NCI-H2107 treated with DMSO at 0.1 percent for 48 hours (cell line): ENCODE measurements at regions not wholly inside any gene's neighbourhood (a gene's known extent, or its start where the extent isn't known, plus 50 kb on each side); places are given as distances from the start of the nearest gene placed in this dataset.
A peak's percentile ranks its signal among the peaks of the same experiment; 100 is the strongest.
"Not testable (repeated sequence)": the region's sequence is repeated elsewhere in the genome, so short reads cannot be mapped to it uniquely, and the experiment has no call there.

Experiments used
- DNase-seq: peaks from one replicate; lab custom pipeline; 2025; ENCODE audit not compliant: unreplicated experiment; lab: John Stamatoyannopoulos, UW

DNA sequence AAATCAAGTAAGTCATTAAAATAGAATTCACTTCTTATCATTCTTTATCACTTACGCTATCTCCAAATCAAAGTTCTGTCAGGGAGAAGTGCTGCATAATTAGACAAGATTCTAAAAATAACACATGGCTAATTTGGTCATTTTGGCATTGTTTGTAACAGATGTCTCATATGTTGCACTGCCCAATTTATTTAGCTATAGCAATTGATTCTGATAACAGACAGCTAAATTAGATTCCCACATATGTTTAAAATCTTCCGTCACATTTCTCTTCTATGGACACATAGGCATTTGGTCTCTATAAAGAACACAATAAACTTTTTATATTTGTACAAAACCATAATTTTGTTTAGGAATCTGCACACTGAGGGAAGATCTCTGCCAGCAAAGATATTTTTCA, 644.5 kb upstream of the VRK2 start:
- no peak for DNase-seq

DNA sequence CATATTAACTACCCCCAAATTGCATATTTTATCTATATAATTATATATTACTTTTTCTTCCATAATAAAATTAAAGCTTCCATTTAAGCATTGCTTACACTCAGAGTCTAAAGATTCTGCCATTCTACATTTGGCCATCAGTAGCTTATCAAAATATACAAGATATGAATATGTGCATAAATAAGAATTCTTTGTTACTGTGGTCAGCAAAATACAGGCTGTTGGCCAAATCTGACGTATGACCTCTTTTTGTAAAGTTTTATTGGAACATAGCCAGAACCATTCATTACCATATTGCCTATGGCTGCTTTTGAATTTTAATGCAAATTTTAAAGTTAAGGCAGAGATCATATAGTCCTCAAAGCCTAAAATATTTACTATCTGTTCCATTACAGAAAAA, 643.9 kb upstream of the VRK2 start:
- no peak for DNase-seq

DNA sequence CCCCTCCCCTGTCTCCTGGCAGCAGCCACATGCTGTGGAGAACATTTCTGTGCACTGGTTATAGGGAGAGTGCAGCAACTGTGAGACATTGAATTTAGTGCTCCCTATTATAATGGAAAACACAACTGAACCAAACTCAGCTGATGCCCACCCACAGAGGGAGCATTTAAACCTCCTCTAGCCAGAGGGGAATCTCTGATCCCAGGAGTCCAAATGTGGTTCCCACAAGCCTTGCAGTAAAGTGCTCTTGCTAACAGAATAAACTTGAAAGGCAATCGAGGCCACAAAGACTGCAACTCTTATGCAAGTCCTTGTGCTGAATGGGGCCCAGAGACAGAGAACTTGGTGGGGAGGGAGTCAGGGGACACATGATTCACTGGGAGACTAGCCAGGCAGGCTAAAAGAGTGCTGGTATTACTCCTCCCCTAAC, 638.8 kb upstream of the VRK2 start:
- DNase-seq = no peak

DNA sequence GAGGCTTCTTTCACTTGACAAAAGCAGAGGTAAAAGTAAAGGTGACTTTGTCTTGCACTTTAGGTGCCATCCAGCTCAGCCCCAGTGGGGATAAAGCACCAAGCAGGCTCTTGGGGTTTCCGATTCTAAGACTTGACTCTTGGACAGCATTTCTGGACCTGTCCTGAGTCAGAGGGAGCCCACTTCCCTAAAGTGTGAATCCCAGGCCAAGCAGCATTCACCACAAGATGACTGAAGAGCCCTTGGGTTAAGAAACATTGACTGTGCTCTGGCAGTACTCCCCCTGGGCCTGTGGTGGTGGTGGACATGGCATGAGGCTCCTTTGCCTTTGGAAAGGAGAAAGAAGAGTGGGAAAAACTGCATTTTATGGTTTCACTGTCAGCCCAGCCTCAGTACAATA, 638.0 kb upstream of the VRK2 start:
- no peak for DNase-seq

DNA sequence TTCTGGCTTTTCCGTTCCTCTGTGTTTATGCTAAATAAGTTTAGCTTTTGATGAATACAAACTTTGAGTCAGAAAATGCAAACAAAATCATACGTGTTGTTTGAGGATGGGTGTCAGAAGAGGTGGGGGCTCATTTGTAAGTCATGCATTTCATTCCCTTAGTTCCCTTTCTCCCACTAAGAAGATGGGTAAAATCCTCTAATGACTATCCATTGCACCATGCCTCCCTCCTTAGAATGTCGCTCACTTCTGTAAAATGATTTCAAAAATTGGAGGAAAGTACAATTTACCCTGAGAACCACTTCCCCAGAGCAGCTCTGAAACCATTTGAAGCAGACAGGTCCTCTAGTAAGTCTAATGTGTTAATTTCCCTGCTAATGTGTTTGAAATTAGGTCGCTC, 629.6 kb upstream of the VRK2 start:
- no peak for DNase-seq

DNA sequence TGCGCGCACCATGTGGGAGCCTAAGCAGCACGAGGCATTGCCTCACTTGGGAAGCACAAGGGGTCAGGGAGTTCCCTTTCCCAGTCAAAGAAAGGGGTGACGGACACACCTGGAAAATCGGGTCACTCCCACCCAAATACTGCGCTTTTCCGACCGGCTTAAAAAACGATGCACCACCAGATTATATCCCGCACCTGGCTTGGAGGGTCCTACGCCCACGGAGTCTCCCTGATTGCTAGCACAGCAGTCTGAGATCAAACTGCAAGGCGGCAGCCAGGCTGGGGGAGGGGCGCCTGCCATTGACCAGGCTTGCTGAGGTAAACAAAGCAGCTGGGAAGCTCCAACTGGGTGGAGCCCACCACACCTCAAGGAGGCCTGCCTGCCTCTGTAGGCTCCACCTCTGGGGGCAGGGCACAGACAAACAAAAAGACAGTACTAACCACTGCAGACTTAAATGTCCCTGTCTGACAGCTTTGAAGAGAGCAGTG, 627.7 kb upstream of the VRK2 start:
- DNase-seq = not testable (repeated sequence)

DNA sequence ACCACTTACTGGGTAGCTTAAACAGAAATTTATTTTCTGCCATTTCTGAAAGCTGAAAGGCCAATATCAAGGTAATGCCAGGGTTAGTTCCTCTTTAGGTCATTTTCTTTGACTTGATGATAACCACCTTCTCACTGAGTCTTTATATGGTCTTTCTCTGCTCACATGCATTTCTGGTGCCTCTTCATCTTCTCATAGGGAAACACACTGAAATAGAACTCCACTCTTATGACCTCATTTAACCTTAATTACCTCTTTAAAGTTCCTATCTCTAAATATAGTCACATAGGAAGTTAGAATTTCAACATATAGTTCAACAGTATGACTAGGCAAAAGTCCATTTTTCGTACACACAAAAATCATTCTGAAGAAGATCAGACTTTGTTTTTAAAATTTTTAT, 616.8 kb upstream of the VRK2 start:
- no peak for DNase-seq

DNA sequence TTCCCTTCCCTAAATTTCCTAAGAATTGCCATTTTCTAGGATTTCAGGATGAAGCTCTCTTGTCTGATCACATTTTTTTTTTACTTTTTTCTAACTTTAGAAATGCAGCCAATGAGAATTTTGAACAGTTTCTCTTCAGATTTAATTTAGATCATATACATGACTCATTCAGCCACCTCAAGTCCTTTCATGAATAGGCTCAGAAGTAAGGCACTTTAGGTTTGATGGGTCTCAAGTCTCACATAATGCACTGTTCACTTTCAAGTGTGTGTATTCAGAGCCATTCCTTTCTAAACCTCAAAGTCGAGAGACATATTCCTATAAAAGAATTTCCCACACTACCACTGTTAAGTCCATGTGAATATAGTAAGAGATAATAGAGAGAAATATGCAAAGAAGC, 614.1 kb upstream of the VRK2 start:
- peak; percentile 7 for DNase-seq

DNA sequence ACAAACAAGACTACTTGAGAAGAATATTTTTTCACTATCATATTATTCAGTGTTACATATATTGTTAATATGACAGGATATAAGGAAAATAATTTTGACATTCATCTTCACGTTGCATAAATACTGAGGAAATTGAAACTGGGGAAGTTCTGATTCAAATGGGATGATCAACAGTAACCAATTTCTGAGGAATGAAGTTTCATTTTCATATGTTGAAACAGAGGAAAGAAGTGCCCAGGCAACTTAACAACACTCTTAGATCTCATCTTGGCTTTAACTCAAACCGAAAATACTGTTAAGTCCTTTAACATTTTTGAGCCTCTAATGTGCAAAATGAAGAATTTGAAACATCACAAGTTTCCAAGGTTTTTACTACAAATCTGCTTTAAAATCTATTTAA, 612.2 kb upstream of the VRK2 start:
- no peak for DNase-seq

DNA sequence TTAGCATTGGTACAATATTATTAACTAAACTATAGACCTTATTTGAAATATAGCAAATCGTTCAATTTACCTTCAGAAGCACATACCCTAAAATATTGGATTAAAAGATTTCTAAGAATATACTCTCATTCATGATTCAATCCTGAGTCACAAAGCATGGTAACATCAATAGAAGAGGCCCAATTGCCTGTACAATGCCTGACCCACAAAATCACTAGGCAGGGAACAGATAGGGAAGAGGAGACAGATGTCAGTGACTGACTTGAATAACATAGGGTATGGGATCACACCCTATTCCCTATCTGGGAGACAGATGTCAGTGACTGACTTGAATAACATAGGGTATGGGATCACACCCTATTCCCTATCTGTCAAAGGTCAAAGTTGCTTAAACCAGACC, 611.6 kb upstream of the VRK2 start:
- DNase-seq = no peak

DNA sequence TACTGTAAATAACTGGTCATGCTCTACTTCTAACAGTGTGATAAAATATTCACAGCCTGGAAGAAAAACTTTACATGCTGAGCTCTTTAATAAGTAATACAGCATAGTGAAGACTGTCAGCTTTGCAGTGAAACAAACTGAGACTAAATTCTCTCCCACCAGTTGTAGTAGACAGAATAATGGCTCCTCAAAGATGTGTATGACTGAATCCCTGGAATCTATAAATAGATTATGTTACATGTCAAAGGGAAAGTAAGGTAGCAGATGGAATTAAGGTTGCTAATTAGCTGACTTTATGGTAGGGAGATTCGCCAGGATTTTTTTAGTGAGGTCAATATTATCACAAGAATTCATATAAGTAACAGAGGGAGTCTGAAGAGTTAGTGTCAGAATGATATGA, 609.5 kb upstream of the VRK2 start:
- DNase-seq = no peak

DNA sequence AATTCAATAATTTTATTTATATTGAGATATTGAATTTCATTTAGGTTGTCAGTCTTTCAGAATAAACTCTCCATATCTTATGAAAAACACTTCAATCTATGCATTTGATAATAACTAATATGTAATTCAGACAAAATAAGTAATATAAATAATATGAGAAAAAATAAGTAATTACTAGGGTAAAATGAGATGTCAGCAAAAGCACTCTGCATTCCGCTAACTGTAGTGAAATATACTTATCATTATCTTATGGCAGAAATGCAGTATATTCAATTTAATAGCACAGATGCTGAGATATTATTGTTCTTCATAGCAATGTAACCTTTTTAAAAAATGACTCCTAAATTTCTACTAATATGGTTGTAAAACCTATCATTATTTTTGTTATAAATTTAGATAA, 606.2 kb upstream of the VRK2 start:
- DNase-seq = no peak

DNA sequence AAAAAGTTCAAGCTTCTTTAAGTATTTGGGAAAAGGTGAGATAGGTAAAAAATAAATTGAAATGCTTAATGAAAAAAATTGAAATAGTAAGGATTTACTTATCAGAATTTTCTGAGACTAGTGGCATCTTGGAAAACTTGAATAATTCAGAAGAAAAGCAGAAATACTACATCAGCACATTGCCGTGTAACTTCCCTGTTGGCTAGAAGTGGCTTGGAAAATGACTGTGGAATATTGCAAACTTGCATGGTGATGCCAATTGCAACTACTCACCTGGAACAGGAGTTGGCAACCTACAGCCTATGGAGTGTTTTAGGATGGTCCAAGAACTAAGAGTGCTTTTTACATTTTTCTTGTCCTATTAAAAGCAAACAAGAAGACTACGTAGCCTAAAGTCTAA, 603.5 kb upstream of the VRK2 start:
- DNase-seq = no peak

DNA sequence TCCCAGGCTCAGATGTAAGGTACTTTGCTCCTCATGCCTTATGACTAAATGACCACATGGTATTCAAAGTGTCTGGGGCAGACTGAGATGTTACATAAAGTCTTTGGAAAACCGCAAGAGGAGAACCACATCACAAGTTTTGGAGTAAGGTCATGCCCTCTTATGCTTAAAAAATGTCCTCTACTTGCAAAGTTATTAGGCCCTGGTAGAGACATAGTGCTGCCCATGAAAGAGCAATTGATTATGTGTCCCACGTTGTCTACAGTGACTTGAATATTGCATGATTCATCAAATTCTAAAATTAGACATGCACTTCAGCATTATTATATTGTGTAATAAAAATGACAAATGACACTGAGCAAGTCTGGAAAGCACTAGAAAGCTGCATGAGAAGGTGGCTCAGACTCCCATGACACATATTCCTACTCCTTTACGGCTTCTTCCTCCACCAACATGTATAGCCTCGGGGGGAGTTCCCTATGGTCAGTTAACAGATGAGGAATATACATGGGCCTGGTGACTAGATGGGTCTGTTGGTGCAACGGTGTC, 602.6 kb upstream of the VRK2 start:
- no peak for DNase-seq

DNA sequence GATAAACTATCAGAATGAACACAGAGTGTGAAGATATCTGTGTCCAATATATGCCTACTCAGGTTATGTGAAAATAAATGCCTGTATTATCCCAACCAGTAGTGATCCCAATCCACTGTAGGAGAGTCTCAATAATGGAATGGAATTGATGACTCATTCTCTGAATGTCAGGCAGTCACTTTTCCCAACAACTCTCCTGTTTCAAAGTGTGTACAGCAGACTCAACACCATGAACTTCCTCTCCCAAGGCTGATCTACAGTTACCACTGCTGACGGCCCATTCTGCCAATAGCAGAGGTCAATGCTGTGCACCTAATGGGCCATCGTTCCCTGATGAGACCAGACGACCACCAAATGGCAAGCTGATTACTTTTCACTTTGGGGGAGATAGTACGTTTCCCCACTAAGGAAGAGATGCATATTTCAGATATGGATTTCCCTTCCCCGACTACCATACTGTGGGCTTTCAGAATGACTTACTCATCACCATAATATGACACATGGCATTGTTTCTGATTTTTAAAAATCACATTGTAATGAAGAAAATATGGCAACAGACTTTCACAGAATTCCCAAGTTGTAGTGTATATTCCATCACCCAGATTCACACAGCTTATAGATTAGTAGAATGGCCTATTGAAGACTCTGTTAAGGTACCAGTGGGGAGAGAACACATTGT, 601.7 kb upstream of the VRK2 start:
- DNase-seq = no peak

DNA sequence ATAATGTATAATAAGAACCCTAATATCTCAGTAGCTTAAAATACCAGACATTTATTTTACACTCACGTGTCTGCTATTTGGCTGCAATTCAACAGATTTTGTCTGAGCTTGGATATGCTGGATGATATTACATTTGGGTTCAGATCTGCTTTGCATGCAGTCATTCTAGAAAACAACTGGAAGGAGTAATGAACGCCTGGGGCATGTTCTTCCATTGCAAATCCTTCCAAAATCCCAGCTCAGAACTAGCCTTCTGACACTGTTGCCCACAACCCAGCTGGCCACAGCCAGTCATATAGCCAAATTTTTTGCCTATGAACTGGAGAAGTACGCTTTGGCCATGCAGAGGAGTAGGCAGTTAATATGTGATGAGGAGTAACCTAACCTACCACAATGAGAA, 597.8 kb upstream of the VRK2 start:
- no peak for DNase-seq

DNA sequence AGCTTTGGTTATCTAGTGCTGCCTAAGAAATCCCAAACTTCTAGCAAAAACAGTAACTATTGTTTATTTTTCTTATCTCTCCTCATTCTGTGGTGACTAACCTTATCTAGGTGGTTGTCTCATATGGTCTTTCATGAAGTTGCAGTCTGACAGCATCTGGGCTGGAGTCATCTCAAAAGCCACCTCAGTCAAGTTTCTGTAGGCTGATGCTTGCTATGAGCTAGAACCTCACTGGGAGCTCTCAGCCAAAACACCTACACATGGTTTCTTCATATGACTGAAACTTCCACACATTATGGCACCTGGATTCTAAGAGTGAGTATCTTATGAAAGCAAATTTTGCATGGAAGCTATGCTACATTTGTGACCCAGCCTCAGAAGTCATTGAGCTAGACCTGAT, 596.4 kb upstream of the VRK2 start:
- DNase-seq = no peak

DNA sequence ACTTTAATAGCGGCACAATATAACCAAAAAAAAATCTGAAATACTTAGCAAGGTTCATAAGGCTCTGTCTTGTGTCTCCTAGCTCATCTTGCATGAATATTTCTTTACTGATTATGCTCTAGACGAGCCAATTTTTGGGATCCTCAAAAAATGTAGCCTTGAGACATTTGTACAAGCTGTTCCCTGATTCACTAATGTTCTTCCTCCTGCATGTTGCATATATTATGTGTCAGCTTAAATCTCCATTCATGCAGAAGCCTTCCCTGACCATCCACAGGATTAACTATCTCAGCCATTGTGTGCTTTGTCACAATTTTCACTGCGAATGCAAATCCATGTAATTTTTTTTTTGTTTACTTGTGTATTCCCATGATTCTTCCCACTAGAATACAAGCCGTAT, 594.0 kb upstream of the VRK2 start:
- no peak for DNase-seq

DNA sequence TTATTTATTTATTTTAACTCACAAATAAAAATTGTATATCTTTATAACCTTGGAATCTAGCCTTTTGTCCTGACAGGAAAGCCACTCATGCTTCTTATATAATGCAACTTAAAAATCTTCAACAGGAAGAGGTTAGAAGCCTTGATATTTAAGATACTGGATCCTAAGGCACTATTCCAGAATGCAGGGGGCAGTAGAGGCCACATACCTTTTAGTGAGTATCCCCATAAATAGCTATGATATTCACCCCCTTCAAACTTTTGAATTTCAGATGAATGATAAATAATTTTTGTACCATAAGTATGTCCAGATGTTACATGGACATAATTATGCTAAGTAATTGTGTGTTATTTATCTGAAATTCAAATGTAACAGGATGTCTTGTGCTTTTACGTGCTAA, 592.7 kb upstream of the VRK2 start:
- DNase-seq = no peak

DNA sequence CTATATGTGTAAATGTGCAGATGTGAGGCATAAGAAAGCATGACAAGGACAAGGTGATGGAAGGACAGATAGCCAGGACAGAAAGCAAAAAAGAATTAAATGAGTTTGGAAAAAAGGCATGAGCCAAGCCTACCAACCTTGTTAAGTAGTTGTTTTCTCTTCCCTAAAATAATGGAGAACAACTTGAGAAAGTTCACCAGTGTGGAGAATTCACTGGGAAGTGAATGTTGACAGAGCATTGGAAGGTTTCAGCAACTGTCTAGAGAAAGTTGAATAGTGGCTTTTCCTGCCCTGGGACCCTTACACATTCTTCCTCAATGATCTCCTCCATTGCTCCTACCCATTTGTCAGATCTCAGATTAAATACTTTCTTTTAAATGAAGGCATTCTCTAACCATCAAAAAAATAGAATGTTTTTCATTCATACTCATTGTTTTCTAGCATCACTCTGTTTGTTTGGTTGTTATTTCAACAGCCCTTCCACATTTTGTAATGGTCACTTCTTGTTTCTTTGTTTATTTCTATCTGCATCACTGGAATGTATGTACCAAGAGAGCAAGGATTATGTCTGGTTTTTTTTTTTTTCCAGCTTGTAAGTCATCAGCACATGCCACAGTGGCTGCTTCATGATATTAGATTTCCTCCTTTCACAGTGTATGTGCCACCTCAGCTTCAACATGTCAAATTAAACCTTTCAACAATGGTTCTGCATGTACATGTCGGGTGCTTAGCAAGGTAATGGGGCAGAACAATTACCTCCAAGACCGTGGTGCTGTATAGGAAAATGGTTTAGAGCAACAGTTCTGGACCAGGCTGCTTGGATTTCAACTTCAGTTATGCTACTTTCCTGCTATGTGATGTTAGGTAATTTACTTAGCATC, 586.0 kb upstream of the VRK2 start:
- DNase-seq = peak; percentile 51

DNA sequence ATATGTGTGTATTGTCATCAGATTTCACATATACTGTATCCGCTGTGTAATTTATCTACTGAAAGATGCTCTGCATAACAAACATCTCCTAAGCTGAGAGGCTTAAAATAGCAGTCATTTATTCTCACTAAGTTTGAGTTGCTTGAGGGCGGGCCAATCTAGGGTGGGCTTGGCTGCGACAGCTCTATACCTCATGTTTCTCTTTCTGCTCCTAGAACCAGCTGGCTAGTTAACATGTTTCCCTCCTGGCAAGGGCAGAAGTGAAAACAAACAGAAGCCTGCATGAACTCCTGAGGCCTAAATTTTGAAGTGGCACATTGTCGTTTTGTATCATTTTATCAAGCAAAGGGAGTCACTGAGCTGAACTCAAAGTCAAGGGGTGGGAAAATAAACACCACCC, 585.0 kb upstream of the VRK2 start:
- DNase-seq = no peak

DNA sequence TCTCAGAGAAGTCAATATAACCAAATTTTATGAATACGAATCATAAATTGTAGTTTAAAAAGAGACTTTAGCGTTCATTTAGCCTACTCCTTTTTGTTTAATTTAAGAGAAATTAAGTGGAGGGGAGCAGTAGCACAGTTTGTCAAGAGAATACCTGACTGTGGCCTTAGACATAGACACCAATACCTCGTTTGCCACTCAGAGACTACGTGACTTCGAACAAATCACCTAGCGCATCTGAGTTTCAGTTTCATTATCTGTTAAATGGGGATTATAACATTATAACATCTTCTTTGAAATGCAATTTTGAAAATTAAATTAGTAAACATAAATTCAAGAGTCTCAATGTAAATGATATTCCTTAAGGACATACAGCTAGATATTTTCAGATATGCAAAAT, 581.5 kb upstream of the VRK2 start:
- DNase-seq = no peak
